BE2C (cell line): ENCODE measurements at regions not wholly inside any gene's neighbourhood (a gene's known extent, or its start where the extent isn't known, plus 50 kb on each side); places are given as distances from the start of the nearest gene placed in this dataset.

Experiments
- DNase-seq: peaks from one replicate; pipeline ENCODE4 v3.0.0-alpha.2; 2020
- H3K27me3 ChIP-seq: fragments of 250-450 bp; sonication (Bioruptor Pico); 2 replicates; pipeline ENCODE4 v1.5.1; 2020; ENCODE audit warnings: mild to moderate bottlenecking
- H3K36me3 ChIP-seq: fragments of 250-450 bp; sonication (Bioruptor Pico); 2 replicates; pipeline ENCODE4 v1.5.1; 2020; ENCODE audit warnings: mild to moderate bottlenecking
- H3K4me1 ChIP-seq: fragments of 250-450 bp; sonication (Bioruptor Pico); 2 replicates; pipeline ENCODE4 v1.5.1; 2020
- H3K4me3 ChIP-seq: 2 replicates; pipeline ENCODE4 v1.5.1; 2011; ENCODE audit warnings: low read depth, low read length
- H3K9me3 ChIP-seq: fragments of 250-450 bp; sonication (Bioruptor Pico); 2 replicates; pipeline ENCODE4 v1.5.1; 2020
- CTCF ChIP-seq: IDR thresholded peaks from 2 replicates; pipeline ENCODE4 v1.5.1; 2012; ENCODE audit warnings: mild to moderate bottlenecking, low read depth, low read length

GRCh38 chr9:113709721-113710120, 166.4 kb upstream of the ZNF618 start:
- Histone ChIP-seq H3K27me3 (no peaks in the 10 kb centered on the region; the same call in 1 of the 2 replicates), H3K4me1 (no peaks in the 10 kb centered on the region), H3K36me3 (no peaks in the 10 kb centered on the region), H3K4me3 (no peak overlapping the region), H3K9me3 (no peaks in the 10 kb centered on the region)
- no peak for TF ChIP-seq CTCF
- no peak for DNase-seq

- DNase-seq, result no peak
- no peak for TF ChIP-seq CTCF
- H3K4me3 ChIP-seq, result no peak overlapping the region
- H3K27me3 ChIP-seq, result no peaks in the 10 kb centered on the region; the same call in 1 of the 2 replicates
- no peaks in the 10 kb centered on the region for H3K9me3 ChIP-seq
- no peaks in the 10 kb centered on the region for H3K36me3 ChIP-seq
- H3K4me1 ChIP-seq, result no peaks in the 10 kb centered on the region
Observed at GRCh38 chr9:113711251-113711650, 164.9 kb upstream of the ZNF618 start.

GRCh38 chr9:113712053-113712452, 164.1 kb upstream of the ZNF618 start:
- no peak for TF ChIP-seq CTCF
- H3K4me3 ChIP-seq, result no peak overlapping the region
- no peak for DNase-seq
- no peaks in the 10 kb centered on the region for H3K9me3 ChIP-seq
- H3K27me3 ChIP-seq, result no peaks in the 10 kb centered on the region; the same call in 1 of the 2 replicates
- no peaks in the 10 kb centered on the region for H3K36me3 ChIP-seq
- no peaks in the 10 kb centered on the region for H3K4me1 ChIP-seq

- no peak for DNase-seq
- Histone ChIP-seq H3K4me1 (no peaks in the 10 kb centered on the region), H3K27me3 (no peaks in the 10 kb centered on the region; the same call in 1 of the 2 replicates), H3K36me3 (no peaks in the 10 kb centered on the region), H3K9me3 (no peaks in the 10 kb centered on the region), H3K4me3 (no peak overlapping the region)
- no peak for TF ChIP-seq CTCF
Observed at GRCh38 chr9:113715086-113715485, 161.0 kb upstream of the ZNF618 start.

- no peak for TF ChIP-seq CTCF
- Histone ChIP-seq H3K36me3 (no peaks in the 10 kb centered on the region), H3K4me1 (no peaks in the 10 kb centered on the region), H3K9me3 (no peaks in the 10 kb centered on the region), H3K4me3 (no peak overlapping the region), H3K27me3 (no peaks in the 10 kb centered on the region; the same call in 1 of the 2 replicates)
- no peak for DNase-seq
Observed at GRCh38 chr9:113719919-113720318, 156.2 kb upstream of the ZNF618 start.

- Histone ChIP-seq H3K9me3 (no peaks in the 10 kb centered on the region), H3K27me3 (no peaks in the 10 kb centered on the region; the same call in 1 of the 2 replicates), H3K4me3 (no peak overlapping the region), H3K4me1 (no peaks in the 10 kb centered on the region), H3K36me3 (no peaks in the 10 kb centered on the region)
- no peak for DNase-seq
- TF ChIP-seq CTCF, result no peak
Observed at GRCh38 chr9:113720495-113720894, 155.6 kb upstream of the ZNF618 start.
